GM12878 (cell line): ENCODE measurements at regions not wholly inside any gene's neighbourhood (a gene's known extent, or its start where the extent isn't known, plus 50 kb on each side); places are given as distances from the start of the nearest gene placed in this dataset.

Experiments used
- ASH2L ChIP-seq: fragments of 300-600, 200-600 bp; sonication (generic); IDR thresholded peaks from 2 replicates; pipeline ENCODE4 v1.6.1; 2017; ENCODE audit warnings: low read depth, mild to moderate bottlenecking, borderline replicate concordance
- CHD1 ChIP-seq: IDR thresholded peaks from 2 replicates; pipeline ENCODE4 v1.6.1; 2012; ENCODE audit warnings: low read depth, low read length, improper control_type of control experiment
- MXI1 ChIP-seq: fragments of 150-350 bp; IDR thresholded peaks from 2 replicates; pipeline ENCODE4 v1.6.1; 2011; ENCODE audit warnings: low read depth, mild to moderate bottlenecking, inconsistent platforms, low read length, improper control_type of control experiment
- POLR2A ChIP-seq: IDR thresholded peaks from 2 replicates; pipeline ENCODE4 v1.6.1; 2011; ENCODE audit warnings: low read depth, mild to moderate bottlenecking, low read length
- POLR2AphosphoS5 ChIP-seq: IDR thresholded peaks from 2 replicates; pipeline ENCODE4 v1.6.1; 2011; ENCODE audit warnings: mild to moderate bottlenecking, low read length, inconsistent platforms
- RAD21 ChIP-seq: IDR thresholded peaks from 2 replicates; pipeline ENCODE4 v1.6.1; 2011; ENCODE audit warnings: mild to moderate bottlenecking, low read depth, low read length, moderate library complexity; ENCODE audit not compliant: insufficient read depth
- RELA ChIP-seq: fragments of 450-650 bp; IDR thresholded peaks from 2 replicates; pipeline ENCODE4 v1.8.0; 2014; ENCODE audit warnings: borderline replicate concordance; ENCODE audit not compliant: partially characterized antibody
- SMAD5 ChIP-seq: IDR thresholded peaks from 2 replicates; pipeline ENCODE4 v1.6.1; 2016; ENCODE audit warnings: antibody characterized with exemption, low read depth
- SMC3 ChIP-seq: IDR thresholded peaks from 2 replicates; pipeline ENCODE4 v1.6.1; 2011; ENCODE audit warnings: low read length, improper control_type of control experiment, borderline replicate concordance
- SPI1 ChIP-seq: IDR thresholded peaks from 2 replicates; pipeline ENCODE4 v1.6.1; 2011; ENCODE audit warnings: low read depth, mild to moderate bottlenecking, low read length, moderate library complexity, borderline replicate concordance; ENCODE audit not compliant: insufficient read depth
- ZNF384 ChIP-seq: IDR thresholded peaks from 2 replicates; pipeline ENCODE4 v1.6.1; 2012; ENCODE audit warnings: low read depth, mild to moderate bottlenecking, low read length, improper control_type of control experiment, borderline replicate concordance
- TF ChIP-seq, protein P1 (sequence below): IDR thresholded peaks from 2 replicates; pipeline ENCODE4 v1.6.1; 2011; ENCODE audit warnings: borderline replicate concordance, low read depth, mild to moderate bottlenecking, moderate library complexity, mixed read lengths, low read length; ENCODE audit not compliant: insufficient read depth; ENCODE audit errors: extremely low read length
- TF ChIP-seq, protein P2 (sequence below): IDR thresholded peaks from 2 replicates; pipeline ENCODE4 v1.6.1; 2011; ENCODE audit warnings: low read depth, mild to moderate bottlenecking, low read length, moderate library complexity, borderline replicate concordance; ENCODE audit errors: extremely low read depth
- TF ChIP-seq, protein P3 (sequence below), 3 experiments: IDR thresholded peaks in 2 of 3; conservative IDR thresholded peaks in 1 of 3; 2 replicates each; pipeline ENCODE4 v1.5.1; 2011; ENCODE audit warnings: low read depth in 3 of 3, low read length in 3 of 3, mild to moderate bottlenecking in 3 of 3, control low read depth in 2 of 3, moderate library complexity in 2 of 3, inconsistent platforms in 1 of 3, mixed read lengths in 1 of 3; ENCODE audit not compliant: control insufficient read depth in 2 of 3, insufficient read depth in 1 of 3; ENCODE audit errors: extremely low read depth in 1 of 3

DNA sequence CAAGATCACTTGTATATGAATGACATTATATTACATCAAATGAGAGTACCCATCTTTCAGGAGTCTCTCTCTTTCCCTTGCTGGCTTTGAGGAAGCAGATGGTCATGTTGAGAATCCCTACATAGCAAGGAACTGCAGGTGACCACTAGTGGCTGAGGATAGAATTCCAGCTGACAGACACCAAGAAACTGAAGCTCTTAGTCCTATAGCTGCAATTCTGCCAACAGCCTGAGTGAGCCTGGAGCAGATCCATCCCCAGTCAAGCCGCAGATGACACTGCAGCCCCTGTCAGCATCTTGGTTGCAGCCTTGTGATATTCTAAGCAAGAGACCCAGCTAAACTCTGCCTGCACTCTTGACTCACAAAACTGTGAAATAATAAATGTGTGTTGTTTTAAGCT, 531.5 kb downstream of the CSNK1G3 start:
- TF ChIP-seq CHD1 = no peak
- TF ChIP-seq, protein P1, sequence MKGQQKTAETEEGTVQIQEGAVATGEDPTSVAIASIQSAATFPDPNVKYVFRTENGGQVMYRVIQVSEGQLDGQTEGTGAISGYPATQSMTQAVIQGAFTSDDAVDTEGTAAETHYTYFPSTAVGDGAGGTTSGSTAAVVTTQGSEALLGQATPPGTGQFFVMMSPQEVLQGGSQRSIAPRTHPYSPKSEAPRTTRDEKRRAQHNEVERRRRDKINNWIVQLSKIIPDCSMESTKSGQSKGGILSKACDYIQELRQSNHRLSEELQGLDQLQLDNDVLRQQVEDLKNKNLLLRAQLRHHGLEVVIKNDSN = no peak
- TF ChIP-seq POLR2A = no peak
- TF ChIP-seq RELA = no peak
- no peak for TF ChIP-seq SMC3
- TF ChIP-seq, protein P2, sequence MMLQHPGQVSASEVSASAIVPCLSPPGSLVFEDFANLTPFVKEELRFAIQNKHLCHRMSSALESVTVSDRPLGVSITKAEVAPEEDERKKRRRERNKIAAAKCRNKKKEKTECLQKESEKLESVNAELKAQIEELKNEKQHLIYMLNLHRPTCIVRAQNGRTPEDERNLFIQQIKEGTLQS = no peak
- TF ChIP-seq RAD21 = no peak
- TF ChIP-seq ZNF384 = no peak
- TF ChIP-seq, protein P3, sequence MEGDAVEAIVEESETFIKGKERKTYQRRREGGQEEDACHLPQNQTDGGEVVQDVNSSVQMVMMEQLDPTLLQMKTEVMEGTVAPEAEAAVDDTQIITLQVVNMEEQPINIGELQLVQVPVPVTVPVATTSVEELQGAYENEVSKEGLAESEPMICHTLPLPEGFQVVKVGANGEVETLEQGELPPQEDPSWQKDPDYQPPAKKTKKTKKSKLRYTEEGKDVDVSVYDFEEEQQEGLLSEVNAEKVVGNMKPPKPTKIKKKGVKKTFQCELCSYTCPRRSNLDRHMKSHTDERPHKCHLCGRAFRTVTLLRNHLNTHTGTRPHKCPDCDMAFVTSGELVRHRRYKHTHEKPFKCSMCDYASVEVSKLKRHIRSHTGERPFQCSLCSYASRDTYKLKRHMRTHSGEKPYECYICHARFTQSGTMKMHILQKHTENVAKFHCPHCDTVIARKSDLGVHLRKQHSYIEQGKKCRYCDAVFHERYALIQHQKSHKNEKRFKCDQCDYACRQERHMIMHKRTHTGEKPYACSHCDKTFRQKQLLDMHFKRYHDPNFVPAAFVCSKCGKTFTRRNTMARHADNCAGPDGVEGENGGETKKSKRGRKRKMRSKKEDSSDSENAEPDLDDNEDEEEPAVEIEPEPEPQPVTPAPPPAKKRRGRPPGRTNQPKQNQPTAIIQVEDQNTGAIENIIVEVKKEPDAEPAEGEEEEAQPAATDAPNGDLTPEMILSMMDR (IDR thresholded peaks at IDR 0.05 in 2 of 3, conservative IDR thresholded peaks at IDR 0.05 in 1 of 3; ENCODE audit: control insufficient read depth in 2 of 3, extremely low read depth in 1 of 3, insufficient read depth in 1 of 3, low read depth in 3 of 3, low read length in 3 of 3) = no peak
- no peak for TF ChIP-seq POLR2AphosphoS5
- TF ChIP-seq MXI1 = no peak
- no peak for TF ChIP-seq SPI1
- TF ChIP-seq ASH2L = no peak
- no peak for TF ChIP-seq SMAD5
